ENCODE measurements at regions not wholly inside any gene's neighbourhood (a gene's known extent, or its start where the extent isn't known, plus 50 kb on each side); places are given as distances from the start of the nearest gene placed in this dataset.
A peak's percentile ranks its signal among the peaks of the same experiment; 100 is the strongest.
"Not testable (repeated sequence)": the region's sequence is repeated elsewhere in the genome, so short reads cannot be mapped to it uniquely, and the experiment has no call there.

GRCh38 chr4:184950117-184950830 is 68.0 kb upstream of the HELT start:
- DNase-seq, result no peak

- DNase-seq, result no peak
Measured at GRCh38 chr4:184950926-184951325, 67.4 kb upstream of the HELT start.

GRCh38 chr4:184951668-184952160 is 66.6 kb upstream of the HELT start:
- no peak for DNase-seq

GRCh38 chr4:184952522-184952921 is 65.8 kb upstream of the HELT start:
- DNase-seq, result no peak

- no peak for DNase-seq
Measured at GRCh38 chr4:184953421-184953945, 64.8 kb upstream of the HELT start.

GRCh38 chr4:184953971-184954370 is 64.3 kb upstream of the HELT start:
- no peak for DNase-seq

- no peak for DNase-seq
Measured at GRCh38 chr4:184954482-184954881, 63.8 kb upstream of the HELT start.

DNA sequence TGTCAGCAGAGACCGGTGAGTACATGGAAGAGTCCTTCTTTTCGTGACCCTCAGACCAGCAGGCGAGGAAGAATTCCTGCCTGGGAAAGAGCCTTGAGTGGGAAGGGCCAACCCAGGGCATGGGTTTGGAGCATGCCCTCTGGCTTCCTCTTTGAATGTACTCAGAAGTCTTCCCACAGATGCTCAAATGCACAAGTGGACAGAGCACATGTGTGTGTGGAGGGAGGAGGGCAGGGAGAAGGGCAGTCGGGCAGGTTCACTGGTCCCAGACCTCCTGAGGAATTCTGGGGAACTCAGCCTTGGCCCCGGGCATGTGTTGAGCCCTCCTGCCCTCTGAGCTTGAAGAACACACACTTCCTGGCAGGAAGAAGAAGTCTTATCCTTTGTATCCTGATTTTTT is 63.2 kb upstream of the HELT start:
- no peak for DNase-seq

GRCh38 chr4:184955636-184956035 is 62.7 kb upstream of the HELT start:
- no peak for DNase-seq

GRCh38 chr4:184957446-184958115 is 60.7 kb upstream of the HELT start:
- DNase-seq, result no peak

GRCh38 chr4:184958127-184958922 is 60.0 kb upstream of the HELT start:
- no peak for DNase-seq

GRCh38 chr4:184958923-184959210 is 59.4 kb upstream of the HELT start:
- no peak for DNase-seq

GRCh38 chr4:184959309-184959708 is 59.0 kb upstream of the HELT start:
- no peak for DNase-seq

GRCh38 chr4:184959786-184960185 is 58.5 kb upstream of the HELT start:
- no peak for DNase-seq

- DNase-seq, result no peak
Measured at GRCh38 chr4:184960505-184960971, 57.8 kb upstream of the HELT start.

DNA sequence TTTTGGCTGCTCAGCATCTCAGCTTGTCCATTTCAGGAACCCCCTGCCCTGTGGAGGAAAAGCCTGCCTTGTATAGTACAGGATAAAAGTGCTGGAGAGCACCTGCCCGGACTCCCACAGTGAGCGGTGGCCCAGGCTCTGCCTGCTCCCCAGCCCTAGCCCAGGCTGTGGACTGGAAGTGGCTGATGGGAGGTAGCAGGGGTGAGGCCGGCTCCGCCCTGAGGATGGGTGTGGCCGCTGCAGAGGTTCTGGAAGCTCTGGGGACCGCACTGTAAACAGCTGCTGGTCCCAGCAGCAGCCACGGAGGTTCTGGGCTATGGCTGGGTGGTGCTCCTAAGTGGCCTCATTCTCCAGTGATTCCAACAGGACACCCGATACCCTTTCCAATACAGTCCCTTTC is 56.6 kb upstream of the HELT start:
- DNase-seq, result no peak

DNA sequence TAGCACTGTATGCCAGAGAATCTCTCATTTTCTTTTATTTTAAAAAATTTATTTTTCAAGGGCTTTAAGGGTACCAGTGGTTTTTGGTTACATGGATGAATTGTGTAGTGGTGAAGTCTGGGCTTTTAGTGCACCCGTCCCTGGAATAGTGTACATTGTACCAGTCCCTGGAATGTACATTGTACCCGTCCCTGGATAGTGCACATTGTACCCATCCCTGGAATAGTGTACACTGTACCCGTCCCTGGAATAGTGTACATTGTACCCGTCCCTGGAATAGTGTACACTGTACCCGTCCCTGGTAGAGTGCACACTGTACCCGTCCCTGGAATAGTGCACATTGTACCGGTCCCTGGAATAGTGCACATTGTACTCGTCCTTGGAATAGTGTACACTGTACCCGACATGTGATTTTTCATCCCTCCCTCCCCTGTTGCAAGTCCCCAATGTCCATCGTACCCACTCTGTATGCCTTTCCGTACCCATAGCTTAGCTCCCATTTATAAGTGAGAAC is 56.1 kb upstream of the HELT start:
- no peak for DNase-seq

- not testable (repeated sequence) for DNase-seq
Measured at GRCh38 chr4:184965230-184966050, 52.9 kb upstream of the HELT start.

DNA sequence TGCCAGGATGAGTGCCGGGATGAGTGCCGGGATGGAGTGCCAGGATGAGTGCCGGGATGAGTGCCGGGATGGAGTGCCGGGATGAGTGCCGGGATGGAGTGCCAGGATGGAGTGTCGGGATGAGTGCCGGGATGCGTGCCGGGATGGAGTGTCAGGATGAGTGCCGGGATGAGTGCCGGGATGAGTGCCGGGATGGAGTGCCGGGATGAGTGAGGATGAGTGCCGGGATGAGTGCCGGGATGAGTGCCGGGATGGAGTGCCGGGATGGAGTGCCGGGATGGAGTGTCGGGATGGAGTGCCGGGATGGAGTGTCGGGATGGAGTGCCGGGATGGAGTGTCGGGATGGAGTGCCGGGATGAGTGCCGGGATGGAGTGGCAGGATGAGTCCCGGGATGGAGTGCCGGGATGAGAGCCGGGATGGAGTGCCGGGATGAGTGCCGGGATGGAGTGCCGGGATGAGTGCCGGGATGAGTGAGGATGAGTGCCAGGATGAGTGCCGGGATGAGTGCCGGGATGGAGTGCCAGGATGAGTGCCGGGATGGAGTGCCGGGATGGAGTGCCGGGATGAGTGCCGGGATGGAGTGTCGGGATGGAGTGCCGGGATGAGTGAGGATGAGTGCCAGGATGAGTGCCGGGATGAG is 52.1 kb upstream of the HELT start:
- DNase-seq, result peak; percentile 13

- DNase-seq, result not testable (repeated sequence)
Measured at GRCh38 chr4:184967699-184968098, 50.6 kb upstream of the HELT start.

DNA sequence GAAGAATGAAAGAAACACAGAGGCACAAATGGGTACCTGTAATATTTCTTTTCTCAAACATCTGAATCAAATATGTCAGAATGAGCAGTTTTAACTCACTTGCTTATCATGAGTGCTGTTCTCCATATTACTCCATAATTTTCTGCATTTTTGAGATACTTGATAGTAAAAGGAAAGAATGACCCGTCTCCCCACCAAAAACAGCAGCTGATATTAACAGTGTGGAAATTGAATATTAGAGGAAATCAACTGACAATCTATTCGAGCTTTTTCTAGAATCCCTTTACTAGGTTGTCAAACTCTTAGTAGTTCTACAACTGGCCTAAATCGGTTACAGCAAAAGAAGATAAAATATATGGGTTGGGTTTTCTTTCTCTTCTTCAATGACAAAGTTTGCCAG is 49.9 kb upstream of the HELT start:
- DNase-seq, result no peak
